GM23248 (cell line): ENCODE measurements at regions not wholly inside any gene's neighbourhood (a gene's known extent, or its start where the extent isn't known, plus 50 kb on each side); places are given as distances from the start of the nearest gene placed in this dataset.

ENCODE experiments used
- DNase-seq: peaks from one replicate; pipeline ENCODE4 v3.0.0-alpha.2; 2015
- H2AFZ ChIP-seq: fragments of 200-600 bp; sonication (generic); 2 replicates; pipeline ENCODE4 v1.6.1; 2016; ENCODE audit warnings: antibody characterized with exemption
- H3F3A ChIP-seq: fragments of 200-600 bp; sonication (generic); 2 replicates; pipeline ENCODE4 v1.6.1; 2016; ENCODE audit warnings: mild to moderate bottlenecking, antibody characterized with exemption, mixed run types; ENCODE audit not compliant: insufficient read depth
- H3K27ac ChIP-seq: fragments of 200-600 bp; sonication (generic); 2 replicates; pipeline ENCODE4 v1.5.1; 2016; ENCODE audit warnings: mild to moderate bottlenecking
- H3K27me3 ChIP-seq: fragments of 200-600 bp; sonication (generic); replicated peaks from 2 replicates; pipeline ENCODE4 v1.6.1; 2016; ENCODE audit warnings: mild to moderate bottlenecking; ENCODE audit not compliant: insufficient read depth
- H3K36me3 ChIP-seq: fragments of 200-600 bp; sonication (generic); 2 replicates; pipeline ENCODE4 v1.6.1; 2016; ENCODE audit warnings: low read depth, mild to moderate bottlenecking
- H3K4me1 ChIP-seq: fragments of 200-600 bp; sonication (generic); 2 replicates; pipeline ENCODE4 v1.6.1; 2016; ENCODE audit warnings: mild to moderate bottlenecking; ENCODE audit not compliant: insufficient read depth
- H3K4me2 ChIP-seq: fragments of 200-600 bp; sonication (generic); one replicate; pipeline ENCODE4 v1.6.1; 2016; ENCODE audit warnings: mild to moderate bottlenecking; ENCODE audit not compliant: unreplicated experiment
- H3K4me3 ChIP-seq: fragments of 200-600 bp; sonication (generic); 2 replicates; pipeline ENCODE4 v1.5.1; 2016; ENCODE audit warnings: mild to moderate bottlenecking
- H3K79me2 ChIP-seq: fragments of 200-600 bp; sonication (generic); 2 replicates; pipeline ENCODE4 v1.6.1; 2016; ENCODE audit warnings: mild to moderate bottlenecking; ENCODE audit not compliant: insufficient read depth
- H3K9ac ChIP-seq: fragments of 200-600 bp; sonication (generic); 2 replicates; pipeline ENCODE4 v1.6.1; 2016; ENCODE audit warnings: mild to moderate bottlenecking
- H3K9me2 ChIP-seq: fragments of 200-600 bp; sonication (generic); 2 replicates; pipeline ENCODE4 v1.6.1; 2016; ENCODE audit warnings: mixed run types, mild to moderate bottlenecking, moderate library complexity; ENCODE audit not compliant: insufficient read depth
- H3K9me3 ChIP-seq: fragments of 200-600 bp; sonication (generic); one replicate; pipeline ENCODE4 v1.6.1; 2017; ENCODE audit warnings: low read depth
- H4K20me1 ChIP-seq: fragments of 200-600 bp; sonication (generic); 2 replicates; pipeline ENCODE4 v1.6.0; 2016; ENCODE audit not compliant: insufficient read depth
- EZH2 ChIP-seq: fragments of 200-600 bp; sonication (generic); IDR thresholded peaks from 2 replicates; pipeline ENCODE4 v1.6.1; 2018; ENCODE audit warnings: antibody characterized with exemption, mild to moderate bottlenecking; ENCODE audit not compliant: insufficient read depth, poor library complexity, severe bottlenecking
- EZH2phosphoT487 ChIP-seq: fragments of 200-600 bp; sonication (generic); IDR thresholded peaks from 2 replicates; pipeline ENCODE4 v1.6.1; 2018; ENCODE audit warnings: antibody characterized with exemption, moderate library complexity, mild to moderate bottlenecking, low read depth; ENCODE audit not compliant: insufficient read depth
- WGBS, 2 experiments: methylation state at CpG; one replicate each; pipeline ENCODE4 v1.1.6; 2015 to 2017; ENCODE audit warnings: low lambda C conversion rate in 2 of 2, low coverage in 1 of 2; ENCODE audit errors: missing lambda C conversion rate in 2 of 2; 5-methylcytosine and 5-hydroxymethylcytosine counted together
- in situ Hi-C: fragments of 300-500 bp; cut with MboI; formaldehyde crosslinking; loops from 2 replicates; pipeline ENCODE4 v1.15.0; 2020

- Histone ChIP-seq H3K9ac (no peak overlapping the region), H3K4me1 (no peaks in the 10 kb centered on the region), H3K9me2 (no peaks in the 10 kb centered on the region), H3K27ac (no peak overlapping the region), H3K79me2 (no peaks in the 10 kb centered on the region), H2AFZ (no peak overlapping the region), H3K27me3 (no peaks in the 10 kb centered on the region), H3K36me3 (no peaks in the 10 kb centered on the region), H3K4me3 (no peak overlapping the region), H4K20me1 (no peaks in the 10 kb centered on the region), H3F3A (no peaks in the 10 kb centered on the region), H3K4me2 (no peak overlapping the region), H3K9me3 (no peaks in the 10 kb centered on the region)
- 72 to 77% methylated on average over 2 of the region's 2 CpGs for WGBS, 2 experiments
- in situ Hi-C loops, result no loop called here
- TF ChIP-seq EZH2 (no peak), EZH2phosphoT487 (no peak)
- DNase-seq, result no peak
These were observed 175.6 kb upstream of the FAR2 start for GRCh38 chr12:28973491-28973890.

DNA sequence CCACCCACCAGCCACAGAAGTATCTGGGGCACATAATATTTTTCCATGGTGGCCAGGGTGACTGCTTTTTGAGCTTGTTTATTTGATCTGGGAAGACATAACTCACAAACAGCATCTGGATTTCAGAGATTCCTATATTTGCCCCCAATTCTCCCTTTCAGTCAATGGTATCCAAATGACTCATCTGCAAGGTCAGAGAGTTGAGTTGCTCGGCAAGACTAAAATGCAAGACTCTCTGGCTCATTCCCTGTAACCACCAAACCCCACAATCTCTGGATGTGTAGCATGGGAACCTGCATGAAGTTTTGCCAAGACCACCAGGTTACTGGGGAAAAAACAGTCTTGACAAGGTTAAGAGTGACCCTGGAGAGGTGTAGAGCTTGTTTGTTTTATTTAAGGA is 174.9 kb upstream of the FAR2 start:
- TF ChIP-seq EZH2 (no peak), EZH2phosphoT487 (no peak)

DNA sequence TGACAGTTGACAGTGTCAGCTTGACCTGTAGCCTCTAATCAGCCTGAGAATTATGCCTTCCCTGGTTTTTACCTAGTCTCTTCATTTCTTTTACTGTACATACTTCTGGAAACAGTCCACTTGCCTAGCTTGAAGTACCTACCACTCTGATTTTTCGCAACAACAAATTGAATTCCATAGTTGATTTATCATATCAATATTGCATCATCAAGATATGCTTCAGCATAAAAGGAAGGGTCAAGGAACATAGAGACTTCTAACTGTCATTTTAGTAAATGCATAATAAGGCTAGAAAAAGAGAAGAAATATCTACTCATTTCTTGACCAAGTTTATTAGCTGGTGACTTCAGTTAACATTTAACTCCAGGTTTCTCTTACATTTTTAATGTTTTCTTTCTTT is 174.2 kb upstream of the FAR2 start:
- TF ChIP-seq EZH2 (no peak), EZH2phosphoT487 (no peak)
- Histone ChIP-seq H3K4me2 (no peak overlapping the region), H3K27me3 (no peaks in the 10 kb centered on the region), H3K9me3 (no peaks in the 10 kb centered on the region), H3F3A (no peaks in the 10 kb centered on the region), H3K36me3 (no peaks in the 10 kb centered on the region), H3K27ac (no peak overlapping the region), H3K9me2 (no peaks in the 10 kb centered on the region), H3K4me1 (no peaks in the 10 kb centered on the region), H3K4me3 (no peak overlapping the region), H3K9ac (no peak overlapping the region), H3K79me2 (no peaks in the 10 kb centered on the region), H2AFZ (no peak overlapping the region), H4K20me1 (no peaks in the 10 kb centered on the region)
- 3 to 11% methylated on average over 1 of the region's 1 CpG for WGBS, 2 experiments
- DNase-seq, result no peak
- in situ Hi-C loops, result loop anchor here (25.0 kb wide), 1 partner anchor 988 kb away; no protein-coding TSS in a partner anchor

More for the DNA sequence above, 174.9 kb upstream of the FAR2 start:
- Histone ChIP-seq H3K9me3 (no peaks in the 10 kb centered on the region), H3K4me2 (no peak overlapping the region), H3K27me3 (no peaks in the 10 kb centered on the region), H3F3A (no peaks in the 10 kb centered on the region), H3K9me2 (no peaks in the 10 kb centered on the region), H3K9ac (no peak overlapping the region), H3K4me3 (no peak overlapping the region), H2AFZ (no peak overlapping the region), H3K27ac (no peak overlapping the region), H3K36me3 (no peaks in the 10 kb centered on the region), H4K20me1 (no peaks in the 10 kb centered on the region), H3K79me2 (no peaks in the 10 kb centered on the region), H3K4me1 (no peaks in the 10 kb centered on the region)
- DNase-seq, result peak; percentile 33
- in situ Hi-C loops, result no loop called here
- 30 to 35% methylated on average over 1 of the region's 1 CpG for WGBS, 2 experiments

DNA sequence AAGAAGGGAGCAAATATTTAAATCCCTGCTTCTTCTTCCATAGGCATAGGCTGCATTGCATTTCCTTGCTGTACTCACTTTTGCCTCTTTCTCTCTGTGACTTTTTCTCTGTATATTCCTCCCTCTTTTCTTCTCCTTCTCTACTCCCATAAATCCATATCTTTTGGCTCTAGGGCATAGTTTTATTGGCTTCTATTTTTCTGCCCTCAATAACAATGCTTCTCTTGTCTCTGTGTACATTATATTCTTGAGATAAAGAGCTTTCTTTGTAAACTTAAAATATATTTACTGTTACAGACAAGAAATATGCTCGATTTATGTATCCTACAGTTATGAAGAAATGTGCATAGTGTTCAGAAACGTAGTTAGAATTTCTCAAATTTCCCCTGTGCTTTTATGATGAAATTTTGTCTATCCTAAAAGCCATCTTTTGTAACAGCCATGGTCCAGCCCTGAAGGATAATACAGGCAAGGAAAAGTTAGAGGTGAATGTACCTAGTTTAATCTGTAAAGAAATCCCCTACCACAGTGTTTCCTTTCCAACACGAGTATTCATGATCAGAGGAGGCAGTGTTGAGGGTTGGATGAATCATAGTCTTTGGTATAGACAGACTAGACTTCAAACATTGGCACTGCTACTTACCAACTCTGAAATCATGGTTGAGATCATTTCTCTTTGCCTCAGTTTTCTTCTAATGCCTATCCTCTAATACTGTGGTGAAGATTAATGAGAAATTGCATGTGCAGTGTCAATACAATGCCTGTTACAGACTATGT is 173.3 kb upstream of the FAR2 start:
- Histone ChIP-seq H3K4me3 (no peak overlapping the region), H3K9me3 (no peaks in the 10 kb centered on the region), H3K9me2 (no peaks in the 10 kb centered on the region), H3K79me2 (no peaks in the 10 kb centered on the region), H3K27ac (no peak overlapping the region), H2AFZ (no peak overlapping the region), H3F3A (no peaks in the 10 kb centered on the region), H3K36me3 (no peaks in the 10 kb centered on the region), H4K20me1 (no peaks in the 10 kb centered on the region), H3K4me1 (no peaks in the 10 kb centered on the region), H3K27me3 (no peaks in the 10 kb centered on the region), H3K9ac (no peak overlapping the region), H3K4me2 (no peak overlapping the region)
- TF ChIP-seq EZH2 (no peak), EZH2phosphoT487 (no peak)
- in situ Hi-C loops, result loop anchor here (25.0 kb wide), 1 partner anchor 988 kb away; no protein-coding TSS in a partner anchor
- DNase-seq, result peak; percentile 21
- WGBS, 2 experiments, result 64 to 70% methylated on average over 3 of the region's 3 CpGs
